ENCODE measurements at regions not wholly inside any gene's neighbourhood (a gene's known extent, or its start where the extent isn't known, plus 50 kb on each side); places are given as distances from the start of the nearest gene placed in this dataset.

DNA sequence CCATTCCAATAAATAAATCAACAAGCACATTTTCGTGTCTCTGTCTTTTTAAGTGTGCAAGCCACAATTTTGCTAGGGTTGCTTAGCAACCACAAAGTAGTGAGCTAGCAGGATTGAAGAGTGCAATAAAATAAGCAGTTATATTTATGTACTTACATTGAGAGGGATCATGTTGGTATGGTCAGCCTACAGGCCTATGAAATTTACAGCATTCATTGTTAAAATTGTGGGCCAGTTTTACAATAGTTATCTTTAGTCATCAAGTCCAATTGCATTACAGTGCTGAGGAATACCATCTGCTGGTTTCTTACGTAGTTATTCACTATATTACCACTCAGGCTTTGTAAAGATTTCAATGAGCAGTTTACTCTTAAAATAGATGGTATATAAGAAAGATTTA, 192.5 kb upstream of the POT1 start:
- FAIRE-seq = no peak

DNA sequence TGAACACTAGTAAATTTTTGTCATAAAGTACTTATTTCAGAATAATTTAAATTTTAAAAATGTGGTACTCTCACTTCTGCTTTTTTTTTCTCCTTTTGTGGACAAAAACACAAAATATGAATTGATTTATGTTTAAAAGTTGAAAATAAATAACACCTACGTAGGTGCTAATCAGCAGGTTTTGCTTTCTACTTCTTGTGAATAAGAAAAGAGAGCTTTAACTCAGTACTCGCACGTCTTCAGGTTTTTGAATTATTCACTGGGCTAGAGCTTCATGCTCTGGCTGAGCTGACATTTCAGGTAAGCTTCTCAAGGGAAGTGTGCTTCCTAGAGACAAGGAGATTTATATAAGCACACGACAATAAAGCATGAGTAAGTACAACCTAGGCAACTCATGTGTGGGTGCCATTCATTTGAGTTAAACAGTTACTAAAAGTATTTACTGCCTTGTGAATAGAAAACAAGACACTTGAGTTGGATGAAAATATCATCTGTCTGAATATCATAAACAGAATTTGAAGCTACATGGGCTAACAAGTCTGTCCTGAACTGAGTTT, 190.0 kb upstream of the POT1 start:
- Histone ChIP-seq H3K4me3 (ENCODE audit: control insufficient read depth in 2 of 3, extremely low read depth in 1 of 3, insufficient read depth in 2 of 3, low read depth in 1 of 3, low read length in 3 of 3) (no peak overlapping the region), H3K9me3 (ENCODE audit: control insufficient read depth, low read depth, low read length) (no peaks in the 10 kb centered on the region), H3K9ac (ENCODE audit: control insufficient read depth, extremely low read depth, insufficient read depth, low read length) (no peak overlapping the region), H2AFZ (ENCODE audit: control insufficient read depth, low read length) (peak overlapping the region; percentile 22), H3K9me1 (ENCODE audit: control insufficient read depth, extremely low read depth, insufficient read depth, low read length) (no peaks in the 10 kb centered on the region), H3K4me2 (ENCODE audit: control insufficient read depth, extremely low read depth, insufficient read depth, low read depth, low read length) (no peak overlapping the region), H3K4me1 (ENCODE audit: control insufficient read depth, extremely low read depth, insufficient read depth, low read length) (no peaks in the 10 kb centered on the region), H3K27me3 (ENCODE audit: control insufficient read depth, extremely low read depth, insufficient read depth, low read length) (no peaks in the 10 kb centered on the region), H3K36me3 (ENCODE audit: control insufficient read depth in 2 of 2, extremely low read depth in 1 of 2, insufficient read depth in 2 of 2, low read length in 2 of 2) (no peaks in the 10 kb centered on the region), H3K27ac (ENCODE audit: control insufficient read depth, insufficient read depth, low read length) (no peak overlapping the region), H4K20me1 (ENCODE audit: control insufficient read depth, extremely low read depth, insufficient read depth, low read length) (no peaks in the 10 kb centered on the region), H3K79me2 (ENCODE audit: control insufficient read depth, insufficient read depth, low read length) (no peaks in the 10 kb centered on the region)
- no peak for DNase-seq (ENCODE audit: low read depth, low spot score)
- FAIRE-seq = no peak
- TF ChIP-seq, protein P1, sequence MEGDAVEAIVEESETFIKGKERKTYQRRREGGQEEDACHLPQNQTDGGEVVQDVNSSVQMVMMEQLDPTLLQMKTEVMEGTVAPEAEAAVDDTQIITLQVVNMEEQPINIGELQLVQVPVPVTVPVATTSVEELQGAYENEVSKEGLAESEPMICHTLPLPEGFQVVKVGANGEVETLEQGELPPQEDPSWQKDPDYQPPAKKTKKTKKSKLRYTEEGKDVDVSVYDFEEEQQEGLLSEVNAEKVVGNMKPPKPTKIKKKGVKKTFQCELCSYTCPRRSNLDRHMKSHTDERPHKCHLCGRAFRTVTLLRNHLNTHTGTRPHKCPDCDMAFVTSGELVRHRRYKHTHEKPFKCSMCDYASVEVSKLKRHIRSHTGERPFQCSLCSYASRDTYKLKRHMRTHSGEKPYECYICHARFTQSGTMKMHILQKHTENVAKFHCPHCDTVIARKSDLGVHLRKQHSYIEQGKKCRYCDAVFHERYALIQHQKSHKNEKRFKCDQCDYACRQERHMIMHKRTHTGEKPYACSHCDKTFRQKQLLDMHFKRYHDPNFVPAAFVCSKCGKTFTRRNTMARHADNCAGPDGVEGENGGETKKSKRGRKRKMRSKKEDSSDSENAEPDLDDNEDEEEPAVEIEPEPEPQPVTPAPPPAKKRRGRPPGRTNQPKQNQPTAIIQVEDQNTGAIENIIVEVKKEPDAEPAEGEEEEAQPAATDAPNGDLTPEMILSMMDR (optimal IDR thresholded peaks at IDR 0.05 in 1 of 3, IDR thresholded peaks at IDR 0.05 in 1 of 3, conservative IDR thresholded peaks at IDR 0.05 in 1 of 3; ENCODE audit: extremely low read depth in 1 of 3, insufficient read depth in 2 of 3, low read length in 3 of 3) = no peak
- no peak for TF ChIP-seq EZH2 (IDR thresholded peaks at IDR 0.05; ENCODE audit: low read length)
- dilution Hi-C loops (cut with MboI; ENCODE audit: extremely low pct_ligation_motif_present, low sequenced_read_pairs) = no loop called here

More for the DNA sequence above, 192.5 kb upstream of the POT1 start:
- no peak for DNase-seq (ENCODE audit: low read depth, low spot score)
- dilution Hi-C loops (cut with MboI; ENCODE audit: extremely low pct_ligation_motif_present, low sequenced_read_pairs) = no loop called here
- H3K27ac ChIP-seq (ENCODE audit: control insufficient read depth, insufficient read depth, low read length) = no peak overlapping the region
- H3K4me1 ChIP-seq (ENCODE audit: control insufficient read depth, extremely low read depth, insufficient read depth, low read length) = no peaks in the 10 kb centered on the region
- TF ChIP-seq, protein P1 (optimal IDR thresholded peaks at IDR 0.05 in 1 of 3, IDR thresholded peaks at IDR 0.05 in 1 of 3, conservative IDR thresholded peaks at IDR 0.05 in 1 of 3; ENCODE audit: extremely low read depth in 1 of 3, insufficient read depth in 2 of 3, low read length in 3 of 3) = no peak
- no peak for TF ChIP-seq EZH2 (IDR thresholded peaks at IDR 0.05; ENCODE audit: low read length)
- no peak overlapping the region for H3K4me3 ChIP-seq (ENCODE audit: control insufficient read depth in 2 of 3, extremely low read depth in 1 of 3, insufficient read depth in 2 of 3, low read depth in 1 of 3, low read length in 3 of 3)
- no peaks in the 10 kb centered on the region for H3K27me3 ChIP-seq (ENCODE audit: control insufficient read depth, extremely low read depth, insufficient read depth, low read length)
- H3K36me3 ChIP-seq (ENCODE audit: control insufficient read depth in 2 of 2, extremely low read depth in 1 of 2, insufficient read depth in 2 of 2, low read length in 2 of 2) = no peaks in the 10 kb centered on the region
- H3K9me3 ChIP-seq (ENCODE audit: control insufficient read depth, low read depth, low read length) = no peaks in the 10 kb centered on the region
- H3K9ac ChIP-seq (ENCODE audit: control insufficient read depth, extremely low read depth, insufficient read depth, low read length) = no peak overlapping the region
- H3K79me2 ChIP-seq (ENCODE audit: control insufficient read depth, insufficient read depth, low read length) = no peaks in the 10 kb centered on the region
- H3K9me1 ChIP-seq (ENCODE audit: control insufficient read depth, extremely low read depth, insufficient read depth, low read length) = no peaks in the 10 kb centered on the region
- H3K4me2 ChIP-seq (ENCODE audit: control insufficient read depth, extremely low read depth, insufficient read depth, low read depth, low read length) = no peak overlapping the region
- no peak overlapping the region for H2AFZ ChIP-seq (ENCODE audit: control insufficient read depth, low read length)
- no peaks in the 10 kb centered on the region for H4K20me1 ChIP-seq (ENCODE audit: control insufficient read depth, extremely low read depth, insufficient read depth, low read length)

Measured in keratinocyte (primary cell).